ENCODE measurements at regions not wholly inside any gene's neighbourhood (a gene's known extent, or its start where the extent isn't known, plus 50 kb on each side); places are given as distances from the start of the nearest gene placed in this dataset.

DNA sequence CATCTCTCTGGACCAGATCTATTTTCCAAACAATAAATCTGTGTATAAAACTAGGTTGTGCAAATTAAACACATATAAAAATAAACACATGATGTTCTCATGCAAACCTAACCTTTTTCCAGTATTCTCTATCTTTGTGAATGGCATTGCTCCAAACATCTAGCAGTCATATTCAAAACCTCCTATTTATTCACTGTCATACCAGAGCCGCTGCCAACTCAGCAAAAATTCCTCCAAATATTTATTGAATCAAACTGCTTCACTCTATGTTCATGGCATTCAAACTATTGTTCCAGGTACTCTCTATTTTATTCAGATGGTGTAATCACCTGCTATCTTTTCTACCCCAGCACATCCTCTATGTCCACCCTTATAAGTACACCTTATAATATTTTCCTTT is 652.1 kb upstream of the RIOK2 start:
- peaks cover 31% of the 10 kb centered on the region for H3K4me1 Mint-ChIP-seq (ENCODE audit: unreplicated experiment)
- H3K9me3 Mint-ChIP-seq (ENCODE audit: unreplicated experiment) = peaks cover 10% of the 10 kb centered on the region
- H3K36me3 Mint-ChIP-seq (ENCODE audit: unreplicated experiment) = peaks cover 7% of the 10 kb centered on the region
- no peak overlapping the region for H3K4me3 Mint-ChIP-seq (ENCODE audit: unreplicated experiment)
- peaks cover 6% of the 10 kb centered on the region for H3K27me3 Mint-ChIP-seq (ENCODE audit: unreplicated experiment)
- DNase-seq (ENCODE audit: extremely low spot score, unreplicated experiment) = no peak
- TF ChIP-seq, protein P1, sequence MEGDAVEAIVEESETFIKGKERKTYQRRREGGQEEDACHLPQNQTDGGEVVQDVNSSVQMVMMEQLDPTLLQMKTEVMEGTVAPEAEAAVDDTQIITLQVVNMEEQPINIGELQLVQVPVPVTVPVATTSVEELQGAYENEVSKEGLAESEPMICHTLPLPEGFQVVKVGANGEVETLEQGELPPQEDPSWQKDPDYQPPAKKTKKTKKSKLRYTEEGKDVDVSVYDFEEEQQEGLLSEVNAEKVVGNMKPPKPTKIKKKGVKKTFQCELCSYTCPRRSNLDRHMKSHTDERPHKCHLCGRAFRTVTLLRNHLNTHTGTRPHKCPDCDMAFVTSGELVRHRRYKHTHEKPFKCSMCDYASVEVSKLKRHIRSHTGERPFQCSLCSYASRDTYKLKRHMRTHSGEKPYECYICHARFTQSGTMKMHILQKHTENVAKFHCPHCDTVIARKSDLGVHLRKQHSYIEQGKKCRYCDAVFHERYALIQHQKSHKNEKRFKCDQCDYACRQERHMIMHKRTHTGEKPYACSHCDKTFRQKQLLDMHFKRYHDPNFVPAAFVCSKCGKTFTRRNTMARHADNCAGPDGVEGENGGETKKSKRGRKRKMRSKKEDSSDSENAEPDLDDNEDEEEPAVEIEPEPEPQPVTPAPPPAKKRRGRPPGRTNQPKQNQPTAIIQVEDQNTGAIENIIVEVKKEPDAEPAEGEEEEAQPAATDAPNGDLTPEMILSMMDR (IDR thresholded peaks at IDR 0.05) = no peak
- no peak overlapping the region for H3K27ac Mint-ChIP-seq (ENCODE audit: unreplicated experiment)

DNA sequence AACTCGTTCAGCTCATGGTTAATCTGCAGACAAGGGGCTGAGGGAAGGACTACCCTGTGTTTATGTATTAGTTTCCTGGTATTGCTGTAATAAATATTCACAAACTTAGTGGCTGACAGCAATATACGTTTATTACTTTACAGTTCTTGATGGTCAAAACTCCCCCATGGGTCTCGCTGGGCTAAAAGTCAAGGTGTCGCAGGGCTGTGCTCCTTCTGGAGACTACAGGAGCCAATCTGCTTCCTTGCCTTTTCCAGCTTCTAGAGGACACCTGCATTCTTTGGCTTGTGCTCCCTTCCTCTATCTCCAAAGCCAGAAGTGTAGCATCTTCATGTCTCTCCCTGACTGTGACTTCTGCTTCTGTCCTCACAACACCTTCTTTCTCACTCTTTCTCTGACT is 653.8 kb upstream of the RIOK2 start:
- peaks cover 1% of the 10 kb centered on the region for H3K36me3 Mint-ChIP-seq (ENCODE audit: unreplicated experiment)
- TF ChIP-seq, protein P1 (IDR thresholded peaks at IDR 0.05) = no peak
- H3K4me3 Mint-ChIP-seq (ENCODE audit: unreplicated experiment) = no peak overlapping the region
- no peak overlapping the region for H3K27ac Mint-ChIP-seq (ENCODE audit: unreplicated experiment)
- DNase-seq (ENCODE audit: extremely low spot score, unreplicated experiment) = no peak
- peaks cover 41% of the 10 kb centered on the region for H3K4me1 Mint-ChIP-seq (ENCODE audit: unreplicated experiment)
- peaks cover 3% of the 10 kb centered on the region for H3K9me3 Mint-ChIP-seq (ENCODE audit: unreplicated experiment)
- peaks cover 6% of the 10 kb centered on the region for H3K27me3 Mint-ChIP-seq (ENCODE audit: unreplicated experiment)

DNA sequence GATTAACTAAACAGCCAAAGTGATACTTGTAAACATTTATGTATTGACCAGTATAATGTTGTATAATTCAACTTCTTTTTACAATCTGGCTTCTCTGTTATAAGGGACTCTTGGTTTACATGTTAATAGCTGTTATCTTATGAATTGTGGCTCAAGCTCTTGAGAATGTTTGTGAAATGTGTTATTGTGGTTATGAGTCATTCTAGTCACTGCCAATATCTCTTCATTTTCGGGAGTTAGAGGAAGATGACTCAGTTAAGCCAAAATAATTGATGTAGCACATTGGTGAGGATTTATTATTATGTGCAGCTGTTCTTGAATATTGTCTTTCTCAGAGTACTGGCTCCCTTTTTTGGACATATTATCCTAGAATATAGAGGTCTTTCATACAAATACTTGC is 655.2 kb upstream of the RIOK2 start:
- Mint-ChIP-seq H3K36me3 (ENCODE audit: unreplicated experiment) (no peaks in the 10 kb centered on the region), H3K4me3 (ENCODE audit: unreplicated experiment) (no peak overlapping the region), H3K9me3 (ENCODE audit: unreplicated experiment) (no peaks in the 10 kb centered on the region), H3K27me3 (ENCODE audit: unreplicated experiment) (peaks cover 3% of the 10 kb centered on the region), H3K4me1 (ENCODE audit: unreplicated experiment) (peaks cover 43% of the 10 kb centered on the region), H3K27ac (ENCODE audit: unreplicated experiment) (peak overlapping the region; percentile 48)
- DNase-seq (ENCODE audit: extremely low spot score, unreplicated experiment) = no peak
- TF ChIP-seq, protein P1 (IDR thresholded peaks at IDR 0.05) = no peak

DNA sequence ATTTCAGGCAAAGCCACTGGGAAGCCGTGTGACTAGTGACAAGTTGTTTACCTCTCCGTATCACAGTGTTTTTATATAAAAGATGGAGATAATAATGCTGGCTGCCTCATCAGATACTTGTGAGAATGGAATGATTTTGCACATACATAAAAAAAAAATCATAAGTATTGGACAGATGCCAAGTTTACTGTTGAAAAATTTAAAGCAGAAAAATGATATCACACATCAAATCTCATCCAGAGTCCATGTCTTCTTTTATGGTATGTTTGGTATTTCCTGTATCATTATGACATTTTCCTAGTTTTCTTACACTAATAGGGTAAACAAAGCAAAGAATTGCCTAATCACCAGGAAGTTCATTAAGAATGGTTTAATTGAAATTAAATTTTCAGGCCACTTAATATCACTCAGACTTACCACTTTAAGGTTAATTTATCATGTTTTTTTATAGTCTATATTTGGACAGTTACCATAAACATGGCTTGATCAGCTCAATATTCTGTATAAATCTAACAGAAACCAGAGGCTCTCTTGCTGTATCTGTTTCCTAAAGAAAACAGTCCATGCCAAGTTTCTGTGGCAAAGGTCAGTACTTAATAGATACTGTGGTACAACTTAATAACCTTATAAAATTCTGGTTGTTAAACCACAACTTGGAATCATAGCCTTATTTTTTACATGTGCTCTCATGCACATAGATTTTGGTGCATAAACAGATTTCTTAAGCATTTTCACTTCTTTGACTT is 656.5 kb upstream of the RIOK2 start:
- no peaks in the 10 kb centered on the region for H3K36me3 Mint-ChIP-seq (ENCODE audit: unreplicated experiment)
- H3K27ac Mint-ChIP-seq (ENCODE audit: unreplicated experiment) = peak overlapping the region; percentile 52
- TF ChIP-seq, protein P1 (IDR thresholded peaks at IDR 0.05) = no peak
- H3K4me3 Mint-ChIP-seq (ENCODE audit: unreplicated experiment) = no peak overlapping the region
- DNase-seq (ENCODE audit: extremely low spot score, unreplicated experiment) = no peak
- H3K27me3 Mint-ChIP-seq (ENCODE audit: unreplicated experiment) = peaks cover 3% of the 10 kb centered on the region
- H3K9me3 Mint-ChIP-seq (ENCODE audit: unreplicated experiment) = no peaks in the 10 kb centered on the region
- peaks cover 47% of the 10 kb centered on the region for H3K4me1 Mint-ChIP-seq (ENCODE audit: unreplicated experiment)

DNA sequence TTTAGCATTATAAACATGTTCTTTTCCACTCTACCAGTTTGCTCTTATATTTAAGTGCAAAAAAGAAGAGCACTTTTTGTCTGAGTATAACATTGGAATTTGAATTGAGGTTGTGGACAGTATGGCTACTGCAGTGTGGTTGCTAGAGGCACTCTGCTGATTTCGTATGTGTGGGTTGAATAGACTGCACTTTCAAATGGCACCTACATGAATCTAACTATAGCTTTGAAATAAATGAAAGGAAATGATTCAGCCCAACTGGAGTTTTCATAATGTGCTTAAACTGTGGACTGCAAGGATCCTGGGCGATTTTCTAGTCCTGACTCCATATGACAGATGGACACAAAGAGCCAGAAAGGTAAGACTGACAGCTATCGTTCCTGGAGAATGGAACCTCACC is 657.6 kb upstream of the RIOK2 start:
- no peak for DNase-seq (ENCODE audit: extremely low spot score, unreplicated experiment)
- H3K27ac Mint-ChIP-seq (ENCODE audit: unreplicated experiment) = no peak overlapping the region
- H3K4me1 Mint-ChIP-seq (ENCODE audit: unreplicated experiment) = peaks cover 41% of the 10 kb centered on the region
- no peaks in the 10 kb centered on the region for H3K9me3 Mint-ChIP-seq (ENCODE audit: unreplicated experiment)
- no peaks in the 10 kb centered on the region for H3K36me3 Mint-ChIP-seq (ENCODE audit: unreplicated experiment)
- no peaks in the 10 kb centered on the region for H3K27me3 Mint-ChIP-seq (ENCODE audit: unreplicated experiment)
- no peak overlapping the region for H3K4me3 Mint-ChIP-seq (ENCODE audit: unreplicated experiment)
- TF ChIP-seq, protein P1 (IDR thresholded peaks at IDR 0.05) = no peak

All from osteocyte (in vitro differentiated cells).